ENCODE measurements at regions not wholly inside any gene's neighbourhood (a gene's known extent, or its start where the extent isn't known, plus 50 kb on each side); places are given as distances from the start of the nearest gene placed in this dataset.

GRCh38 chr4:41883988-41884734, 51.1 kb upstream of the TMEM33 start:
- no peak for DNase-seq (ENCODE audit: low read depth)

GRCh38 chr4:41882625-41883347, 52.4 kb upstream of the TMEM33 start:
- peak; percentile 36 for DNase-seq (ENCODE audit: low read depth)

GRCh38 chr4:41881981-41882624, 53.1 kb upstream of the TMEM33 start:
- DNase-seq (ENCODE audit: low read depth): peak; percentile 18

GRCh38 chr4:41880840-41881831, 54.1 kb upstream of the TMEM33 start:
- DNase-seq (ENCODE audit: low read depth): peak; percentile 41

GRCh38 chr4:41880022-41880837, 55.0 kb upstream of the TMEM33 start:
- DNase-seq (ENCODE audit: low read depth): no peak

GRCh38 chr4:41879552-41879951, 55.7 kb upstream of the TMEM33 start:
- DNase-seq (ENCODE audit: low read depth): no peak

- DNase-seq (ENCODE audit: low read depth): no peak
Measured at GRCh38 chr4:41878991-41879491, 56.2 kb upstream of the TMEM33 start.

- no peak for DNase-seq (ENCODE audit: low read depth)
Measured at GRCh38 chr4:41878170-41878969, 56.9 kb upstream of the TMEM33 start.

GRCh38 chr4:41877020-41877796, 58.0 kb upstream of the TMEM33 start:
- DNase-seq (ENCODE audit: low read depth): no peak

- DNase-seq (ENCODE audit: low read depth): no peak
Measured at GRCh38 chr4:41874873-41875272, 60.4 kb upstream of the TMEM33 start.

GRCh38 chr4:41874398-41874797, 60.8 kb upstream of the TMEM33 start:
- DNase-seq (ENCODE audit: low read depth): no peak

GRCh38 chr4:41873380-41874295, 61.6 kb upstream of the TMEM33 start:
- DNase-seq (ENCODE audit: low read depth): no peak

- DNase-seq (ENCODE audit: low read depth): no peak
Measured at GRCh38 chr4:41870035-41870434, 65.2 kb upstream of the TMEM33 start.

GRCh38 chr4:41866799-41867677, 68.2 kb upstream of the TMEM33 start:
- no peak for DNase-seq (ENCODE audit: low read depth)

GRCh38 chr4:41865981-41866798, 69.0 kb upstream of the TMEM33 start:
- no peak for DNase-seq (ENCODE audit: low read depth)
